GM11168 (cell line): ENCODE measurements at regions not wholly inside any gene's neighbourhood (a gene's known extent, or its start where the extent isn't known, plus 50 kb on each side); places are given as distances from the start of the nearest gene placed in this dataset.
"Not testable (repeated sequence)": the region's sequence is repeated elsewhere in the genome, so short reads cannot be mapped to it uniquely, and the experiment has no call there.

Source experiments
- in situ Hi-C: fragments of 300-500 bp; cut with MboI; formaldehyde crosslinking; loops from one replicate; pipeline ENCODE4 v1.12.0; 2022; ENCODE audit warnings: low sequenced_read_pairs; ENCODE audit not compliant: unreplicated experiment

DNA sequence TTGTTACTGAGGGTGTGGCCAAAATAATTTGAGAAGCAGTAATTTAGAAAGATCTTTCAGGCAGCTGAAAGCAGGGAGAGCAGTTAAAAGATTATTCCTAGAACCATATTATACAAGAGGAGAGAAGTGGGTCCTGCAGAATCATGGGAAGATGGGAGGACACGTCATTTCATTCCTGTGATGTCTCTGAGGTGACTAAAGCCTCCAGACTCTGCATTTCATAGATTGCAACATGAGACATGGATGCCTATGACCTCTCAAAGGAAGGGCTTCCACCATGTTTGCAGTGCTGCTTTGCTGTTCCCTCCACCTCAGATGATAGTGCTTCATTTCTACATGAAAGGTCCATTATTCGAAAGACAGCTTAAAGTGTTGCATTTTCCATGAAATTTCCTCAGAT, 788.4 kb downstream of the TSN start:
- in situ Hi-C loops = no loop called here

DNA sequence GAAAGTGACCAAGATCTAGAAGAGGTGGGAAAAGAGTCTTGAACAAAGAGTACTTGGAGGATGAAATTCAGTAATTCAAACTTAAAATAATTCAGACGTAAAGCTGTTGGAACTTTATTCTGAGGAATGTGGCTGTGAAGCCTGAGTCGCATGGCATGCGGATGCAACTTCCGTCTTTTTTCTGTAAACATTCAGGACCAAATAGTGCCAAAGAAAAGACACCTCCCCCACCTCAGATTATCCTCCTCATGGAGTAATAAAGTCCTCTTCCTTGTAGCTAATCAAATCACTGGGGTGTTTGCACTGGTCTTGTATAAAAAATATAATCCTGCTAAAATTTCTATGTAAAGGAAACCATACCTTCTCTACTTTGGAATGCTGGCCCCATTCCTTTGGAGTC, 790.4 kb downstream of the TSN start:
- in situ Hi-C loops = no loop called here

DNA sequence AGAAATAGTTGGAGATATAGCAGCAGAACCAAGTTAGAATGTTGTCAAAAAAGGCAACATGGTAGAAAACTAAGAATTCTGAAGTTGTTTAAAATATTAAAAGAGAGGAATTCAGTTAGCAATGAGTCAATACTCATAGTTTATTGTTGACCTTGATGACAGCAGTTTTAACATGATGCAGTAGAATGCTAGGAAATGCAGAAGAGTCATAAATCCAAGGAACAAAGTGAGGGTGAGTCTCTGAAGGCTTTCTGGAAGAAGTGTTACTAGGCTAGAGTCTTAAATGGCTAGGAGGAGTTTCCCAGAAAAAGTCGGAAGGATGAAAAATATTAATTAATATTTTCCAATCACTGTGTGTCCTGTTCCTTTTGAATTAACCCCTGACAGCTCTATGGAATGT, 807.3 kb downstream of the TSN start:
- in situ Hi-C loops = no loop called here

DNA sequence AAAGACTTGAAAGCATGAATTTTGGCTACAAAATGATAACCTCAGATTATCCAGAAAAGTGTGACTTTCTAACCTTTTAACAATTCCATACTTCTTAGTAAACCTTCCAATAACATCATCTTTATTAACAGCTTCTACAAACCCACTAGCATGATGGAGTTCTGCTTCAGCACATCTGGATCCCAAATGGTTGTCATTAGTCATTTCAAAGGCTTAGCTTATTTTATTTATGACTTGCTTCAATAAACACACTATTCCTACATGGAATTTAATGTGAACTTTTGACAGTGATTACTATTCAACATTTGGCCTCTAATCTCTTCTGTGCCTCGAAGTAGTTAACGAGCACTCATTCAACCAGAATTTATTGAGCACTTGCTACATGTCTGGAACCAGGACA, 808.3 kb downstream of the TSN start:
- in situ Hi-C loops = no loop called here

DNA sequence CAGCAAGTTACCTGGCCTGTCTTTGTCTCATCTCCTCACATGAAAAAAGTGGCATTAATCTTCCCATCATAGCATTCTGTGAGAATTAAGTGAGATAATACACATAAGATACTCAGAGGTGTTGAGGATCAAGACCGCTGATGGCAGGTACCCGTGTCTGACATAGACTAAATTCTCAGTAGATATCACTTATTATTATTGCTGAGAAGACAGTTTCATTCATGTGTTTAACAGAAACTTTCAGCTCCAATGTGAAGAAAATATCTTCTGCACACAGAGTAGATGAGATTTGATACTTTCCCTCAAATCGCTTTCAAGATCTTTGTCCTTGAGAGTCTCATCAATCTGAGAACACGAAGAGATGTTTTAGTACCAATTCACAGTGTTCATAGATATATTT, 809.4 kb downstream of the TSN start:
- in situ Hi-C loops = no loop called here

DNA sequence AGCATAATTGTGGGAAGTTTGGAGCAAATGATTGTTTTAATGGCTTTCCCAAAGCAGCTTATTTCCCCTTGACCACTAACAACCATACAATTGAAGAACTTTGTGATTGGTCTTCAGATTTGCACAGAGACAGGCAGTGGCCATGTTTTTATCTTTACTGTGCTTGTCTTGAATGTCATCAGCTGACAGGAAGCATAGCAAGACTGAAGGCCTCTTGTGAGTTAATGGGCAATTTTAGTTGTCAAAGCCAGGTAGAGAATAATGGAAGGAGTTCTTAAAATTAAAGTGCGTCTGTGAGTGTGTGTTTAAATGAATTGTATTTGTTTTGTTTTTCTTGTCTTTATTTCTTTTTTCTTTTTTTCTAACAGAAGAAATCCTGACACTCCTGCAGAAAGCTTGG, 809.9 kb downstream of the TSN start:
- in situ Hi-C loops = no loop called here

DNA sequence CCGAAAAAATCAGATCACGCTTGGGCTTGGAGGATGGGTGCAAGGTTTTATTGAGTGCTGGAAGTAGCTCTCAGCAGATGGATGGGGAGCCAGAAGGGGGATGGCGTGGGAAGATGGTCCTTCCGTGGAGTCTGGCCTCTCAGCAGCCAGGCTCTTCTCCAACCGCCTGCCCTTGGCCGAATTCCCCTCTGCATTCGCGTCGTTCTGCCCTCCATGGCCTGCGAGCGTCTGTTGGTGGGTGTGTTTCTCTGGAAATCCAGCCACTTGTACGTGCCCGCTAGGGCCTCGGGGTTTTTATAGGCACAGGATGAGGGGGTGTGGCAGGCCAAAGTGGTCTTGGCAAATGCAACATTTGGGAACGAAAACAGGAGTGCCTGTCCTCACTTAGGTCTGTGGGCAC, 815.2 kb downstream of the TSN start:
- in situ Hi-C loops = no loop called here

DNA sequence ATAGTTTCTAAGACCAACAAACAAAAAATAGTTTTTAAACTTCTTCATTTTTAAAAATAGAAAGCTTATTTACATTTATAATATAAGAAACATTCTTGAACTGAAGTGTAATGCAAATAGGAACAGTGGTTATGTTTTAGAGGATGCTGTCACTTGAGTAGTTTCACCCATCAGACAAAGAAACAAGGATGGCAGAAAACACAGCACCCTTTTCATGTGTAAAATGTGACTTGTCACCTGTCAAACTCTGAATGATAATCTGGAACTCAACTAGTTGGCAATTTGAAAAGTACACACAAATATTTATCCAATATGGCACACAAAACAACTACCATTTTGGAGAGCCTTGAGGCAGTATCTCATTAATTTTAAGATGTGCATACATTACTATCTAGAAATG, 816.0 kb downstream of the TSN start:
- in situ Hi-C loops = not testable (repeated sequence)

DNA sequence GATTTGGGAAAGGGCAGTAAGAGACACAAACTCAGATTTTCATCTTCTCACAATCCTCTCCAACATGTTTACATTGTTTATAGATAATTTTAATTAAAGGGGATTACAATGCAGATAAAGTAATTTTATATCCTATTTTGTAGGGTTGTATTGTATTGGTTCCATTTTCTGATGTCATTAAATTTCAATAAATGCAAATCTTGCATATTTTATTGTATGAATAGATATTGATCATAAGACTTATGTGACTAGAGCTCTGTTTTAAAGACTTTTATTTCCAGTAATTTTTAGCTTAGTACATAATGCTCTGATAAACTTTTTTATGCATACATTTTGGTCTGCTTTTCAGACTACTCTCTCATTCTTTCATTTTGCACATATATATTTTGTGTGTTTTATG, 819.6 kb downstream of the TSN start:
- in situ Hi-C loops = no loop called here

DNA sequence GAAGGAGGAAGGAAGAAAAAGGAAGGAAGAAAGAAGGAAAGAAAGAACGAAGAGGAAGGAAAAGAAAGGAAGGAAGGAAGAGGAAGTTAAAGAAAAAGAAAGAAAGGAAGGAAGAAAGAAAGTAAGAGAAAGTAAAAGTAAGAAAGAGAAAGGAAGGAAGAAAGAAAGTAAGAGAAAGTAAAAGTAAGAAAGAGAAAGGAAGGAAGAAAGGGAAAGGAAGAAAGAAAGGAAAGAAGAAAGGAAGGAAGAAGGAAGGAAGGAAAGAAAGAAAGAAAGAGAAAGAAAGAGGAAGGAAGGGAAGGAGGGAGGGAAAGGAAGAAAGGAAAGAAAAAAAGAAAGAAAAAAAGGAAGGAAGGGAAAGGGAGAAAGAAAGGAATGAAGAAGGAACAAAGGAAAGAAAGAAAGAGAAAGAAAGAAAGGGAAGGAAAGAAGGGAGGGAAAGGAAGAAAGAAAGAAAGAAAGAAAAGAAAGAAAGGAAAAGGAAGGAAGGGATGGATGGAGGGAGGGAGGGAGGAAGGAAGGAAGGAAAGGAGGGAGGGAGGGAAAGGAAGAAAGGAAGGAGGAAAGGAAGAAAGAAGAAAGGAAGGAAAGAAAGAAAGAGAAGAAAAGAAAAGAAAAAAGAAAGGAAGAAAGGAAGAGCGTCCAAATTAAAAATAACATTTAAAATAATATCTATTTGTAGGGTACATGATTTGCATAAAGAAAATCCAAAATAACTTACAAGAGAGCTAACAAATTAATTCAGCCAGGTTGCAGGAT, 827.9 kb downstream of the TSN start:
- in situ Hi-C loops = no loop called here

DNA sequence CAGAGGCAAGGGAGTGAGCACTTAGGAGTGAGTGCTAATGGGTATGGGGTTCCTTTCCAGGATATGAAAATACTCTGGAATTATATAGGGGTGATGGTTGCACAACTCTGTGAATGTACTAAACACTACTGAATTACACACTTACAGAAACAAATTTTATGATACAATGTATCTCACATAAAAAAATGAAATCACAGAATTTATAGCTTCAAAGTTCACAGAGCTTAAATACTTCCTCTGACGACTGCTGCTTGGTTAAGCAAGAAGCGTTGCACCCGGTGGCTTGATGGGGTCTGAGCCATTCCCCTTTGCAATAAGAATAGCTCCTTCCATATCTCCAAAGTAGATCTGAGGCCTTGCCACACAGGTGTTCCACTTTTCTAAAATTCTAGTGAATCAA, 835.1 kb downstream of the TSN start:
- in situ Hi-C loops = no loop called here

DNA sequence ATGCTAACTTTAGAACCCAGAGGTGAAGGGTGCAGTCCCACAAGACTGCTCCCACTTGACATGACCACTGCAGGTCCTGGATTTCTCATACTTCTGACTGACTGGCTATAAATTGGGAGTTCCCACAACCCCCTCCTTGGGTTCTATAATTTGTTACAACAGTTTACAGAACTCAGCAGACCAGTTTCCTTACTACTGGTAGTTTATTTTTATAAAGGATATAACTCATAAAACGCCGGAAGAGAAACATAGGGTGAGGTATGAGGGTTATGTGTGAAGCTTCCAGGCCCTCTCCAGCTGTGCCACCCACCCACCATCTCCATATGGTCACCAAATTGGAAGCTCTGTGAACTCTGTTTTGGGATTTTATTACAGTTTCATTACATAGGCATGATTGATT, 839.6 kb downstream of the TSN start:
- in situ Hi-C loops = no loop called here

DNA sequence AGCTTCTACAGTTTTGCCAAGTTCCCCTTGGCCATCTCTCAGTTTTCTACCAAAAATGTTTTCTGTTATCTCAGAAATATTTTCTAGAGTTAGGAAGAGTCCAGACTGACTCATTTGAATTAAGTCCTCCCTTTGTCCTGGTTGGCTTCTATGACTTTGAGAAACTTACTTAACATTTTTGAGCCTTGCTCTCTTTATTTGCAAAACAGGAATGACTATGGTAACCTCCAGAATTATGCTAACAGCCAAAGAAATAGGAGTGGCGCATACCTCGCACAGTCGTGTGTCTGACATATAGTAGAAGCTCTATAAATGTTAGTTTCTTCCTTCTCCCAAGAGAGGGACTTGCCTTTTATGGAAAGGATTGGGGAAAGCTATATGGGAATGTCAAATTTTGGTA, 841.1 kb downstream of the TSN start:
- in situ Hi-C loops = no loop called here

DNA sequence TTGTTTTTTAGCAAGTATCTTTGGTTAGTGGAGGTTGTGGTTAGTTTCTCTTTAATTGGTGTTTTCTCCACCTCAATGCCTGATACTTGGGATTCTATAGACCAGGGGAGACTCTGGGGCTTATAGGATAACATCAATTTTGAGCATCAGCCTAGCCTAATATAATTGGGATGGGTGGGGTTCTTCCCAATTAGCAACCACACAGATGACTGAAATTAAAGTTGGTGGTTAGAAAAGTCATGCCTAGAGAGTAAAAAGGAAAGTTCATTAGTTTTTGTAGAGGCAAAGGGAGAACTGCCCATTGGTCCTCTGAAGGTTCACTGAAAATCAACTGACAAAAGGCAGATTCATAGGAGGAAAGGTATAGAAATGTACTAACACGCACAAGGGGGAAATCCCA, 843.3 kb downstream of the TSN start:
- in situ Hi-C loops = no loop called here

DNA sequence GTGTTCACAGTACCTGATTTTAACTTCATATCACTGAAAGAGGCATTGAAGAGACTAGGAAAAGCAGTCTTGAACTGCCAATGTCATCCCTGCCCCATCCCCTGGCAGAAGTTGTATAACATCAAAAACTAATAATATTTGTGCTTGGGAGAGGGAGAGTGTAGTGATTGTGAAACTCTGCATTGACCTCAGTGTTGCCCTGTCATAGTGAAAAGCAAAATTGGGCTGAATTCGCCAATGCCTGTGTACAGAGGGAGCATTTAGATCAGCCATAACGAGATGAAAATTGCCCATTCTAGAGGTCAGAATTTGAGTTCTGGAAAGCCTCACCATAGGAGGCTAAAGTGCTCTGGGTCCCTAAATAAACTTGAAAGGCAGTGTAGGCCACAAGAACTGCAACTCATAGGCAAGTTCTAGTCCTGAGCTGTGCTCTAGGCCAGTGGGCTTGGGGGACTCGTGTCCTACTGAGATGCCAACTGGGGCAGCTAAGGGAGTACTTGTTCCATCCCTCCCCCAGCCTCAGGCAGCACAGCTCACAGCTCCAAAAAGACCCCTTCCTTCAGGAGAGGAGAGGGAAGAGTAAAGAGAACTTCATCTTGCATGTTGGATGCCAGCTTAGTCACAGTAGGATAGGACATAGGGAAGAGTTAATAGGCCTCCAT, 855.6 kb downstream of the TSN start:
- in situ Hi-C loops = no loop called here

DNA sequence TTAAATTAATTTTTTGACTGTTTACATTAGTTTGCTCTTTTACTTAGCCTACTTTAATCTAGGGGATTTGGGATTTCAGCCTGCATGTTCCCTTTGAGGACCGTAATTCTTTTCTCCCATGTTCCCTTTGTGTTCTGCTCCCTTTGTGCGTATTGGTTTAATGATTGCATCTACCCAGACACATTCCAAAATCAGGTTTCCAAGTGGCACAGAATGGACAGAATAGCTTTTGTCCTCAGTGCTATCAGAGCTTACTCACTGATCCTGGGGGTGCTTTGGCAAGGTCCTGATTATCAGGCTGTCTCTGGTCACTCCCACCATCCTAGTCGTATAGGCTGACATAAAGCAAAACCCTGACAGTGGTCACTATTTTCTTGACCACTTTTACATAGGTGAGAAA, 867.5 kb downstream of the TSN start:
- in situ Hi-C loops = no loop called here

DNA sequence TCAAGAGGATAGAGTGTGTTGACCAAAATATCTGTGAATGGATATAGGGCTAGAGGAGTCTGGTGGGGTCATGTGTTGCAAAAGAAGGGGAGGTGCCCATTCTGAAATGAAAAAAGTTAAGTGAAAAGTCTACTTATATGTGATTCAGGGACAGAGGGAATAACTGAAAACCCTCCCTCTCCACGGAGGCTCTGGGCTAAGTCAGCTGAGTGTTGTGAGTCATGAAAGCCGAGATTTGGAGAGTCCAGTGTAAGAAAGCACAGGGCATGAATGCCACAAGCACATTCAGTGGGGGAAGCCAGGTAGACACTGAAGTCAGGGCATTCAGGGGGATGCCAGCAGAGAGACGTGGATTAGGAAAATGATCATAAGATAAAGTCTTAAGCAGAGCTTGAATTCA, 871.9 kb downstream of the TSN start:
- in situ Hi-C loops = no loop called here

DNA sequence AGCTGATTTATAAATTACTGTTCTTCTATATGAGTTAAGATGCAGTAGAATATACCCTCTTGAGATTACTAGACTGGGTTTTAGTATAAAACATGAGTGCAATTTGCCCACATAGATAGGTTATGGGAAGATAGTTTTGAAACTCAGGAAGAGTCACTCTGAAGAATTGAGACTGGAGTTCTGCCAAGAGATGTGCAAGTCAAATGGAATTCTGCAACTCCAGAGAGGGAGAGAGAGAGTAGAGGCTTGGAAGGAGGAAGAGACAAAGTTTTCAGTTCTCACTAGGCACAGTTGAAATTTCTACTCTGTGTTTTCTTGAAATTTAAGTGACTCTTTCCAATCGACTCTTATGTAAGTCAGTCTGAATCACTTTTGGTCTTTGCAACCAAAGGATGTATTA, 878.8 kb downstream of the TSN start:
- in situ Hi-C loops = no loop called here

DNA sequence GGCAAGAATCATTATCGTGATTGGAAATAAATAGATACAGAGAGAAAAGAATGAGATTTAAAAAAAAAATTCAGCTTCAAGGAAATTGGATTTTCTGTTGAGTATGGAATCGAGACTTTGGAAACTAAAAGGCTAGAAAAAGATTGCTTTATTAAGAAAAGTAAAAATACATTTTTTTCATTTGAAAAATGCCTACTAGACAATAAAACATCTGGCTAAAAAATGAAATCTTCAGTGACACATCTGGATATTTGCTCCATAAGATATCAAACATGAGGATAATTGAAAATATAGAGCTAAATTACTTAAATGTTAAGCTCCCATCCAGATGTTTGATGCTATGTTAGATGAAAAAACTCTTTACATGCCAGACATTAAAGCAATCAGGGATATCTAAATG, 879.5 kb downstream of the TSN start:
- in situ Hi-C loops = no loop called here

DNA sequence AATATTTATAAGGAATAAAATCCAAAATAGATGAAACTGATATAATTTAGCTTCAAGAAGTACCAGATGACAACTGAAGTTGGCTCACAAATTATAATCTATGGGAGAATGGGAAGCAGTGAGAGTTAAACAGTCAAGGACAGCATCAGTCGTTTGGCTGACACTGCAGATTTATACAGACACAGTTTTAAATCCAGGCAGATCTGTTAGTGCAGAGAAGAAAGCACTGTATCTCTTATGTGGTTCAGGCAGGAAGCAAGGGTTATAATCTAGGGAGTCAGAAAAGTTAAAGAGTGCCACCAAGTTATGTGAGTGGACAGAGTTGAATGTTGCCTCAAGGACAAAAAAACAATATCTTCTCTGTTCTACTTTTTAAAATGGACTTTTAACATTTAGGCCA, 880.2 kb downstream of the TSN start:
- in situ Hi-C loops = no loop called here

DNA sequence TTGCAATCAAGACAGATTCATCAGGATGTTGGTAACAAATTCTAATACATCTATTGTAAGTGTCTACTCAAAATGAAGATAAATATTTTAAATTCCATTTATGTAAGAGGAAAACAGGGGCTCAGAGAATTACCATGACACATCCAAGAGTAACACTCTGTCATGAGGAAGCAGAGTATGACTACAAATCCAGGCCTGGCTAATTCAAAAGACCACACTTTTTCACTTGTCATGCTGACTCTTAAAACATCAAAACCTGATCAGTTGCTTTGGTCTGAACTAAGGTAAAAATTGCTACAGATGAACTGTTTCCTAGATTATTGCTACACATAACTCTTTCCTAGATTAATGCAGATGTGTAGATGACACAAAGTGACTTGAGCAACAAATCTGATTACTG, 880.6 kb downstream of the TSN start:
- in situ Hi-C loops = no loop called here

DNA sequence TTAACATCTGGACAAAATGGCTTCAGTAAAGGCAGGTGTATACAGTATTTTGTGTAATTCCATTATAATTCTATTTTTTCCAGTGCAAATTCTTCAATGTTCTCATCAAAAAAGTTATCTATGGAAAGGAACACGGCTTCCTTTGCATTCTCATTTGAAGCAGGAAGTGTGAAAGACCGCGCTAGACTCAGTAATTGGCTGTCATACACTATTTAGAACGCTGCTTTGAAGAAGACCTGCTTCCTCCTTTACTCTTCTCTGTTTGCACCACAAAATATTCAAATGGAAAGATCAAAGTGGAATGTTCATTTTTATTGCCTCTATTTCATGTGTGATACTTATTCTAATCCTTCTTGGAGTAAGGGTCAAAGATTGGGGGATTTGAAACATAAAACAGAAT, 883.7 kb downstream of the TSN start:
- in situ Hi-C loops = no loop called here
